Skeletal muscle tissue (tissue), 3 donors: ENCODE measurements at regions not wholly inside any gene's neighbourhood (a gene's known extent, or its start where the extent isn't known, plus 50 kb on each side); places are given as distances from the start of the nearest gene placed in this dataset.
"Not testable (repeated sequence)": the region's sequence is repeated elsewhere in the genome, so short reads cannot be mapped to it uniquely, and the experiment has no call there.

Experiments used
- H3K27ac ChIP-seq: one replicate; pipeline ENCODE4 v1.7.0; 2013; ENCODE audit warnings: mild to moderate bottlenecking, low read depth, low read length, inconsistent platforms
- H3K27me3 ChIP-seq, 3 donors: one replicate each; pipeline ENCODE4 v1.7.0; 2013; ENCODE audit warnings: low read length in 3 of 3; ENCODE audit not compliant: control insufficient read depth in 3 of 3, insufficient read depth in 3 of 3
- H3K36me3 ChIP-seq, 3 donors: one replicate each; pipeline ENCODE4 v1.7.0; 2013; ENCODE audit warnings: low read length in 3 of 3; ENCODE audit not compliant: control insufficient read depth in 3 of 3, insufficient read depth in 3 of 3
- H3K4me1 ChIP-seq, 3 donors: one replicate each; pipeline ENCODE4 v1.7.0; 2013; ENCODE audit warnings: low read length in 3 of 3, mild to moderate bottlenecking in 3 of 3; ENCODE audit not compliant: control insufficient read depth in 3 of 3, insufficient read depth in 3 of 3
- H3K4me3 ChIP-seq, 3 donors: one replicate each; pipeline ENCODE4 v1.7.0; 2013; ENCODE audit warnings: low read length in 3 of 3
- H3K9ac ChIP-seq, 3 donors: one replicate each; pipeline ENCODE4 v1.7.0; 2013; ENCODE audit warnings: low read length in 3 of 3, mild to moderate bottlenecking in 3 of 3, moderate library complexity in 2 of 3, low read depth in 1 of 3
- H3K9me3 ChIP-seq, 3 donors: one replicate each; pipeline ENCODE4 v1.7.0; 2013; ENCODE audit warnings: low read length in 3 of 3; ENCODE audit not compliant: control insufficient read depth in 3 of 3
- donor health status: Osteomylitis.

DNA sequence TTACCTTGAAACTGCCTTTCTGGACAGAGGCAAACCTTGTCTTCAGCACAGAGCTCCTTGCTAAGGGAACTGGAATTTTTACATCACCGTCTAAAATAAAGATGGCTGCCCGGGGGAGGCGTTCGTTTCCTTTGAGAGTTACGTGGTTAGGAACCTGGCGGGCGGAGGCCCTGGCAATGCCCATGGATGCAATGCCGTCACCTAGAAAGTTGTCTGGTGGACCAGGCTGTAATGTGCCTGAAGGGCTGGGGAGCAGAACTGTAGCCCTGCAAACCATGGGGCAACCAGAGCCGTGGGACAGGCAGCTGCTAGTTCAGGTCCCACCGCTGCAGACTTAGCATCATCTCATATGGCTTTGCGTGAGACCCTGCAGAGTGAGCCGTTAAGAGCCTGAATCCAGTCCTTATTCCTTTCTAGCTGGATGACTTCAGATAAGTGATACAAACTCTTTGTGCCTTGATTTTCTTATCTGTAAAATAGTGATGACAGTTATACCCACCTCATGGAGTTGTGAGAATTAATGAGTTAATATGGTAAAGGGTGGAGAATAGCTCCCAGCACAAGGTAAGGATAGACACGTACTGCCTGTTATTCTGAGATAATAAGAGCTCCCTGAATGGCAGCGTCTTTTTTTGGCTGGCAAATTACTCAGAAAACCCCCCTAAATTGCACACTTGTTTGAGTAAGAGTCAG lies 219.7 kb downstream of the EMX2 start:
- H3K9ac ChIP-seq: no peak overlapping the region
- no peak overlapping the region for H3K27ac ChIP-seq
- no peaks in the 10 kb centered on the region for H3K36me3 ChIP-seq

DNA sequence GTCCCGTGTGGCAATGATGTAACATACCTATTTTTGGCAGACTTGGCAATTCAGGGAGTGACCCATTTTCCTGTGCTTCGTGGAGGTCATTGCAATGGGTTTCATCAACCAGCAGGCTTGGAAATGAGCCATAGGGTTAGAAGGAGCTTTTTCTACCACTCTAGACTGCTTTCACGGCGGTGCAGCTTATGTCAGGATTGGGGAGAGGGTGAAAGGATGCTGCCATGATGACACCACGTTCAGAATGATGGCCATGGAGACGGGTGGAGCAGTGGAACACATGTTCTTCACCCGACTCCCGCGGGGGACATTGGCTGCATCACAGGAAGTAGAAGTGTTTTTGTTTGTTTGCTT lies 220.2 kb downstream of the EMX2 start:
- Histone ChIP-seq H3K4me3 (no peak overlapping the region), H3K27ac (no peak overlapping the region), H3K9ac (no peak overlapping the region), H3K27me3 (no peaks in the 10 kb centered on the region), H3K4me1 (peaks cover 4 to 7% (median 4%) of the 10 kb centered on the region in 3 donors), H3K9me3 (no peaks in the 10 kb centered on the region), H3K36me3 (no peaks in the 10 kb centered on the region)

More for the DNA sequence above, 219.7 kb downstream of the EMX2 start:
- Histone ChIP-seq H3K27me3 (no peaks in the 10 kb centered on the region), H3K4me3 (no peak overlapping the region), H3K4me1 (peaks cover 4 to 7% (median 4%) of the 10 kb centered on the region in 3 donors), H3K9me3 (no peaks in the 10 kb centered on the region)

- Histone ChIP-seq H3K36me3 (no peaks in the 10 kb centered on the region), H3K27ac (no peak overlapping the region), H3K9ac (no peak overlapping the region), H3K27me3 (no peaks in the 10 kb centered on the region), H3K4me1 (peaks cover 4 to 7% (median 4%) of the 10 kb centered on the region in 3 donors), H3K4me3 (no peak overlapping the region), H3K9me3 (no peaks in the 10 kb centered on the region)
These were observed 221.0 kb downstream of the EMX2 start for GRCh38 chr10:117763528-117763927.

GRCh38 chr10:117768333-117769042 lies 225.9 kb downstream of the EMX2 start:
- Histone ChIP-seq H3K27ac (no peak overlapping the region), H3K4me3 (no peak overlapping the region), H3K9ac (no peak overlapping the region), H3K36me3 (no peaks in the 10 kb centered on the region), H3K4me1 (no peaks in the 10 kb centered on the region), H3K27me3 (peaks cover 0 to 5% (median 3%) of the 10 kb centered on the region in 3 donors), H3K9me3 (no peaks in the 10 kb centered on the region)

DNA sequence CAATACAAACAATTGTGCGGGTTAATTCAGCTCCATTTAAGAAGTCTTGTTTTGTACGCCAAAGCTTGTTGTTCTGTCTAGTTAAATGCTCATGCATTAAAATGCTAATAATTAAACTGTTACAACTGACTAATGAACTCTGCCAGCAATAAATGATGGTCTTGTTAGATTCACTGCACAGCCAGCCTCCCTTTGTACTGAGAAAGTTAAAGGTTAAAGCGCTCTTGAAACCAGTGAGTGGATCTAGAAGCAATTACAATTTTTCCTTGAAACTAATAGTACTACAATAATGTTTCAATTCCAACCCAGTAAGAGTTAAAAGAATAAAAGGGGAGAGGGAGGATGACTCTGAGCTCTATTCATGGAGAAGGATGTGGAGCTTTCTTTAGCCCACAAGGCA lies 233.0 kb downstream of the EMX2 start:
- H3K9ac ChIP-seq: no peak overlapping the region
- H3K4me3 ChIP-seq: no peak overlapping the region
- no peak overlapping the region for H3K27ac ChIP-seq
- H3K27me3 ChIP-seq: peaks cover 0 to 6% (median 5%) of the 10 kb centered on the region in 3 donors
- no peaks in the 10 kb centered on the region for H3K9me3 ChIP-seq
- H3K36me3 ChIP-seq: no peaks in the 10 kb centered on the region
- no peaks in the 10 kb centered on the region for H3K4me1 ChIP-seq

DNA sequence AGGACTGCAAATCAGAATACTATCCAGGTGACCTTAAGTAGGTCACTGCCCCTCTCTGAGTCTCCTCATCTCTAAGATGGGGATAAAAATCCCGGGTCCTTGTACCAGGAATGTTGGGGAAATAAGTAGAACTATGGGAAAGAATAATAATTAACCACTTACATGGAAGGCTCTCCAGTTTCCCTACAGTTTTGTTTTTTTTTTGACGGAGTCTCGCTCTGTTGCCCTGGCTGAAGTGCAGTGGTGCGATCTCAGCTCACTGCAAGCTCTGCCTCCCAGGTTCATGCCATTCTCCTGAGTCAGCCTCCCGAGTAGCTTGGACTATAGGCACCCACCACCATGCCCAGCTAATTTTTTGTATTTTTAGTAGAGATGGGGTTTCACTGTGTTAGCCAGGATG lies 234.7 kb downstream of the EMX2 start:
- not testable (repeated sequence) for H3K9ac ChIP-seq, H3K36me3 ChIP-seq, H3K4me1 ChIP-seq, H3K27me3 ChIP-seq, H3K27ac ChIP-seq, H3K4me3 ChIP-seq, H3K9me3 ChIP-seq

DNA sequence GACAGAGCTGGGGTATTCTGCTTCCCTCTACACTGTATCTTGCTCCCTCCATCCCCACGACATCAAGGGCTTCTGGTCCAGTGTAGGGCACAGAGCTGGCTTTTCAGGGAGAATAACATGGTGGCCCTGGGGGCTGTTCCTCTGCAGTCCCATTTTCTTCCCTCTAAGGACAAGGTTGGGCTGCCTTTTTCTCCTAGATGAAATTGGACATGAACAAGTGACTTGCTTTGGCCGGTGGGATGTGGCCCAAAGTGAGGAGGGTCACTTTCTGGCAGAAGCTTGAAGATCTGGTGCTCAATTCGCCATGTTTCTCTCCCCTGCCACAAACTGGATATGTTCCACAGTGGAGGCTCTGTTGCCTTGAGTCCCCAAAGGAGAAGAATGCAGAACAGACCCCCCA lies 235.7 kb downstream of the EMX2 start:
- Histone ChIP-seq H3K4me3 (no peak overlapping the region), H3K9ac (no peak overlapping the region), H3K4me1 (no peaks in the 10 kb centered on the region), H3K27me3 (peaks cover 0 to 3% (median 0%) of the 10 kb centered on the region in 3 donors), H3K36me3 (no peaks in the 10 kb centered on the region), H3K9me3 (no peaks in the 10 kb centered on the region), H3K27ac (no peak overlapping the region)

DNA sequence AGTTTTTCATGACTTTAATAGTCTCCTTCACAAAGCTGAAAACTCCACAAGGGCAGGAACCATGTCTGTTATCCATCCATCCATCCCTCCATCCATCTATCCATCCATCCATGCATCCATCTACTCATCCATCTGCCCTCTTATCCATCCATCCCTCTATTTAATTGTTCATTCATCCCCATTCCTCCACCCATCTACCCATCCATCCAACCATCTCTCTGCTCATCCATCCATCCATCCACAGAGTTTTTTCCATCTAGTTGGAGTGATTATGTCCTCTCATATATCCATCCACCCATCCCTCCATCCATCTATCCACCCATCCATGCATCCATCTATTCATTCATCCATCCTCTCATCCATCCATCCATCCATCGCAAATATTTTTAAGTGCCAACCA lies 237.9 kb downstream of the EMX2 start:
- Histone ChIP-seq H3K27ac (no peak overlapping the region), H3K36me3 (no peaks in the 10 kb centered on the region), H3K27me3 (peaks cover 0 to 3% (median 0%) of the 10 kb centered on the region in 3 donors), H3K9me3 (no peaks in the 10 kb centered on the region), H3K4me3 (no peak overlapping the region), H3K4me1 (no peaks in the 10 kb centered on the region), H3K9ac (no peak overlapping the region)

DNA sequence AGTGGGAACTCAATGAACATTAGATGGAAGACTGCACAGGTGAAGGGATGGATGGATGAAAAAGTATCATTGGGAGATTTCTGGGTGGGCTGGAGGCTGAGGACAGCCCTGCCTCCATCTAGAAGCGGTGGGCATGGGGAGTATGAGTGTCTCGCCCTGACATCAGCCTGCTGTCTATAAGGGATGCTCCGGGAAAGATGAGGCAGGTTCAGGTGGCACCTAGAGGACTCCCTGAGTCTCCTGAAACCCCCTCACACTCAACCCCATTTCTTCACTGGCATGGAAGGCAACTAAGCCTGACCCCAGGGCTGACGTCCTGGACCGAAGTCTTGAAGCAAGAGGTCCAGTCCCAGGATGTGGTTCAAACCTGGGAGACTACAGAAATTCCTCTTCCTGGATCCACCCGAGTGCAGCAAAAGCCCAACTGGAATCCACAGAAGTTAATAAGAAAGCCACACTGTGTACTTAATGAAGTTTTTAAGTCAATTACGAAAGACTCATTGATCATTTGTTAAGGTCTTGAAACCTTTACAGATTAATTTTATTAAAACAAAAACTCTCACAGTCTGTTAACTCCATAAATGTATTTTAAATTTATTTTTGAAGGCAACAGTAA lies 238.8 kb downstream of the EMX2 start:
- H3K4me3 ChIP-seq: no peak overlapping the region
- H3K9me3 ChIP-seq: no peaks in the 10 kb centered on the region
- H3K36me3 ChIP-seq: no peaks in the 10 kb centered on the region
- H3K9ac ChIP-seq: no peak overlapping the region
- no peak overlapping the region for H3K27ac ChIP-seq
- peaks cover 0 to 3% (median 0%) of the 10 kb centered on the region in 3 donors for H3K27me3 ChIP-seq
- H3K4me1 ChIP-seq: no peaks in the 10 kb centered on the region

DNA sequence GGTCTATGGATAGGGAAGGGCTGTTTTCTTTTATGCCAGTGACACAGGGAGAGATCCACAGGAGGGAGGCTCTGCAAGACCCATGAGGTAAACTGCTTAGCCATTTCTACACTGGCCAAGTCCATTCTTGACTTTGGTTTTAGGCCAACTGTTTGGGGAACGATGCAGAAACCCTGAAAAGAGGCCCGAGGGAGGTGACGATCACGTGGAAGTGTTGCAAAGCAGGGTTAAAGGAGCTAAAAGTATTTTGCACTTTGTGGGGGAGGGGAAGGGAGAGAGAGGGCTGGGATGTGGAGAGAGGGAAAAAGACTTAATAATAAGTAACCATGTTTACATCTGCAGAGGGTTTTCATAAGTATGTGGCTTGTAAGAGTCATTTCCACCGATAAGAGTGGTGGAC lies 239.7 kb downstream of the EMX2 start:
- no peaks in the 10 kb centered on the region for H3K4me1 ChIP-seq
- H3K9ac ChIP-seq: no peak overlapping the region
- H3K36me3 ChIP-seq: no peaks in the 10 kb centered on the region
- no peak overlapping the region for H3K4me3 ChIP-seq
- peaks cover 0 to 3% (median 0%) of the 10 kb centered on the region in 3 donors for H3K27me3 ChIP-seq
- no peak overlapping the region for H3K27ac ChIP-seq
- no peaks in the 10 kb centered on the region for H3K9me3 ChIP-seq
